GM19463 (cell line): ENCODE measurements at regions not wholly inside any gene's neighbourhood (a gene's known extent, or its start where the extent isn't known, plus 50 kb on each side); places are given as distances from the start of the nearest gene placed in this dataset.
"Not testable (repeated sequence)": the region's sequence is repeated elsewhere in the genome, so short reads cannot be mapped to it uniquely, and the experiment has no call there.

Experiments
- ATAC-seq: cut with Tn5 transposase; IDR thresholded peaks from one replicate; pipeline ENCODE4 v1.9.1; 2021; ENCODE audit warnings: mild to moderate bottlenecking, moderate library complexity; ENCODE audit not compliant: unreplicated experiment

DNA sequence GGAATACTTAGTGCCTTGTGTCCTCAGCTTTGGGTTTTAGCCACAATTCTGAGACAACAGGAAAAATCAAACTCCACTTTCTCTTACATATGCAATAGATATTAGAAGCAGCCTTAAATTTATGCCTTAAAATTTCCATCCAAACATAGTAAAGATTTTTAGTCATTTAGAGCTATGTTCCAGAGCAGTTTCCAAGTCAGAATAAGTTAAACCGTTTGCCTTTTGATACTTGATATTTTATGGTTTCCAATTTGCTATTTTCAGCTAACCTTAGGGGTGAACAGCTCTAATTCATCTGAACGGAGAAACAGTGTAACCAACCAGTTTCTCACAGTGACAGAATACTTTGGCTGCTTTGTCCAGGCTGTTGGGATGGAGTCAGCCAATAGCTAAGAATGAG, 125.8 kb upstream of the RXFP1 start:
- no peak for ATAC-seq

DNA sequence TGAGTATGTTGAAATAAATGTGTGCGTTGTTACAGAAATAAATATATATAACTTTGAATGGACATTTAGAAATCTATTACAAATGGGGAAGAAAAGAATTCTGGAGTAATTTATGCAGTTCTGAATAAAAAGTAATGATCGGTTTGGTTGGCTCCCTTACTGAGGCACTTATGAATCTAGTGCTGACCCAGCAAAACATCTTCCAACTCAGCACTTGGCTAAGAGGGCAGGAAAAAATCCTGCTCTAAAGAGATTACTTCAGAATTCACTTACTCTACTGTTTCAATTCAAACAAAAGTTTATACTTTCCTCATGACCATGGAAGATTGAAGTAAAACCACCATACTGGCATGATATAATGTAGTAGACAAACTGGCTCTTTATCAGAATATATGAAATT, 123.9 kb upstream of the RXFP1 start:
- ATAC-seq = no peak

DNA sequence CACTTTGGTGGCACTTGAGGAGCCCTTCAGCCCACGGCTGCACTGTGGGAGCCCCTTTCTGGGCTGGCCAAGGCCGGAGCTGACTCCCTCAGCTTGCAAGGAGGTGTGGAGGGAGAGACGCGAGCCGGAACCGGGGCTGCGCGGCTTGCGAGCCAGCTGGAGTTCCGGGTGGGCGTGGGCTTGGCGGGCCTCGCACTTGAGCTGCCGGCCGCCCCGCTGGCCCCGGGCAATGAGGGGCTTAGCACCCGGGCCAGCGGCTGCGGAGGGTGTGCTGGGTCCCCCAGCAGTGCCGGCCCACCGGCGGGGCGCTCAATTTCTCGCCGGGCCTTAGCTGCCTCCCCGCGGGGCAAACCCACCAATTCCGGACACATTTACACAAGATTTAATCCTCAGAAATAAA, 113.7 kb upstream of the RXFP1 start:
- ATAC-seq = not testable (repeated sequence)

GRCh38 chr4:158410272-158410671, 111.4 kb upstream of the RXFP1 start:
- ATAC-seq = no peak

DNA sequence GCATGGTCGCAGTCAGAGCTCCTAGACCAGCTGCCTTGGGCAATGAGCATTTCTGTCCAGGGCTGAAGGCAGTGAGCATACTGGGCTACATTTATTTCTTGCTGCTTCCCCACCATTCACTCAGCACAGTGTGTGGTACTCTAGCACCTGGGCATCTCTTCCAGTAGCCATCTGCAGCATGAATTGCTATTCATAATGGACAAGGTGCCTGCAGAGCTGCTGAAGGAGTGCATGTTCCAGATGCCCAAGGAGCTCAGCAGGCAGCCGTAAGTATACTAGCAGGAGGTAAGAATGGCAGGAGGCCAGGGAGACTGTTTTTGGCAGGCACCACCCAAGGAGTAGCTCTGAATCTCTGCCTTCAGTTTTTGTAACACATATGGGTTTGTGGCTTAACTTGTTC, 110.4 kb upstream of the RXFP1 start:
- ATAC-seq = no peak

DNA sequence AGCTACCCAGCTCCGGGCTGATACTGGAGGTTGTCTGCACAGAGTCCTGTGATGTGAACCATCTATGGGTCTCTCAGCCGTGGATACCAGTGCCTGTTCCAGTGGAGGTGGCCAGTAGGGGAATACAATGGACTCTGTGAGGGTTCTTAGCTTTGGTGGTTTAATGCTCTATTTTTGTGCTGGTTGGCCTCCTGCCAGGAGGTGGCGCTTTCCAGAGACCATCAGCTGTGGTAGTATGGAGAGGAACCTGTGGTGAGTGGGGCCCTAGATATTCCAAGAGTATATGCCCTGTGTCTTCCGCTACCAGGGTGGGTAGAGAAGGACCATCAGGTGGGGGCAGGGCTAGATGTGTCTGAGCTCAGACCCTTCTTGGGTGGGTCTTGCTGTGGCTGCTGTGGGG, 103.0 kb upstream of the RXFP1 start:
- not testable (repeated sequence) for ATAC-seq

DNA sequence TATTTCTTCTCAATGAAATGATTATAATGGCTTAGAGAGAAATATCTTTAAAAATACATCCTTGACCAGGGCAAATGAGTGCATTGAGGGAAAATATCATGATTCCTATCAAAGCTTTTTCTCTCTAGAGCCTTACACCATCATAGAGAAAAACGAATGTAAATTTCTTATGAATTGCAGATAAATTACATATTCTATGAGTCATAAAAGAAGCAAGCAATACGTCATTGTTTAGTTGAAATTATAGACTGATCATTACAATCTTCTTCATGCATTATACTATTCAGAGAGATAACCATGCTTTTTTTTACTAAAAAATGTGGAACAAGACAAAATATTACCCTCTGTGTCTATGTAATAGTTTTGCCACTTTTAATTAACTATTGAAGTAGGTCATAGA, 100.9 kb upstream of the RXFP1 start:
- ATAC-seq = no peak

GRCh38 chr4:158422546-158422945, 99.1 kb upstream of the RXFP1 start:
- ATAC-seq = no peak

DNA sequence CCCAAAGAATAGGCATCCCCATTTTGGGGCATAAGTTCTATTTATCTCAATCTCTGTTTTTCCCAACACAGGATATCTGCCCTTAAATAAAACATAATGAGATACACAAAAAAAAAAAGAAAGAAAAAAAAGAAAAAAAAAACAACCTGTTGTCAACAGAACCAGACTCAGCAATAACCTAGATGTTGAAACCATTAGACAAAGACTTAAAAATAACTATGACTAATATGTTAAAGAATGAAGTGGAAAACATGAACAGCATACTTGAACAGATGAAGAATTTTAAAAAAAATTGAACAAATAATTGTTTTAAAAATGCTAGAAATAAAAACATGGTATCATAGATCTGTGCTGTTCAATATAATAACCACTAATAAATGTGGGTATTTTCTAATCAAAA, 93.4 kb upstream of the RXFP1 start:
- ATAC-seq = no peak

DNA sequence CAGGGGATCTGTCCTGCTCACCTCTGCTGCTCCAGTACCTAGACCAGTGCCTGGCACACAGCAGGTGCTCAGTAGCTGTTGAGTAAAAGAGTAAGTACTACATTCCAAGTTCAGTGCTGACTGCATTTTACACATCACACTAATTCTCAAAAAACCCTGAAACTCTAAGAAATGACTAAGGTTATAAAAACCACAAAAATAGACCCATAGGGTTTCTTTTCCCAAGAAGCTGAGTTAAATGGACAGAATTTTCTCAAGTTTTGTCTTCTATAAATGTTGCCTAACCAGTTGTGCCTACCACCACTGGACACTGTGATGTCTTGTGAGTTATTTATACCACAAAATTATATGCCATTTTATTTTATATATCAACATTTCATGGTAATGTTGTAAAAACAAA, 78.9 kb upstream of the RXFP1 start:
- ATAC-seq = no peak

GRCh38 chr4:158443731-158444130, 78.0 kb upstream of the RXFP1 start:
- no peak for ATAC-seq

GRCh38 chr4:158444621-158445020, 77.1 kb upstream of the RXFP1 start:
- no peak for ATAC-seq

DNA sequence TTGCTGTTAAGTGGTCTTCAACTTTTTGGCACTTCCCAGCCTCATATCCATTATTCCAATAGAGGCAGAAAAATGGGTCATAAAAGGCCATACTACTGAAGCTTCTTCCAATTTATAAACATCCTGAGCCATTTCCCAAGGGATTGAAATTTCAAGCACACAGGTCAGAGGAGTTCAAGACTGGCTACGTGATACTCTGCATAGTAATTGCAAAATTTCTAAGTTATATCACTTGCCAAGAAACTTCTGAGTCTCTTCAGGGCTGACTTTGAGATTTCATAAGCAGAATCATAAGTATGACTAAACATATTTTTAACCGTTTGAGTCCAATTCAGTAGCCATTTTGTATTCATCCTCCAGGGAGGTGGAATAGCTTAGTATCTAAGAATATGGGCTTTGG, 75.6 kb upstream of the RXFP1 start:
- no peak for ATAC-seq

GRCh38 chr4:158450741-158451140, 70.9 kb upstream of the RXFP1 start:
- ATAC-seq = no peak

GRCh38 chr4:158452116-158452515, 69.6 kb upstream of the RXFP1 start:
- not testable (repeated sequence) for ATAC-seq

DNA sequence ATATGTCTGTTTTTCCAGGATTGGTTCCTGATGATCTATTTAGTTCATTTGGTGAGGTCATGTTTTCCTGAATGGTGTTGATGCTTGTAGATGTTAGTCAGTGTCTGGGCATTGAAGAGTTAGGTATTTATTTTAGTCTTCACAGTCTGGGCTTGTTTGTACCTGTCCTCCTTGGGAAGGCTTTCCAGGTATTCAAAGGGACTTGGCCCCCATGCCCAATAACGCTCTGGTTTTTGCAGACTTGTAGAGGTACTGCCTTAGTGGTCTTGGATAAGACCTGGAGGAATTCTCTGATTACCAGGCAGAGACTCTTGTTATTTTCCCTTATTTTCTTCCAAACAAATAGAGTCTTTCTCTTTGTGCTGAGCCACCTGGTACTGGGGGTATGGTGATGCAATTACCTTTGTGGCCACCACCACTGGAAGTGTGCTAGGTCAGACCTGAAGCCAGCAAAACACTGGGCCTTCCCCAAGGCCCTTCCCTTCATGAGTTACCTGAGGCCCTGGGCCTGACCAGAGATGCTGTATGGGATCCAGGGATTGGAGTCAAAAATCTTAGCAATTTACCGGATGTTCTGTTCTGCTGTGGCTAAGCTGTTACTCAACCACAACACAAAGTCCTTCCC, 63.3 kb upstream of the RXFP1 start:
- ATAC-seq = no peak

DNA sequence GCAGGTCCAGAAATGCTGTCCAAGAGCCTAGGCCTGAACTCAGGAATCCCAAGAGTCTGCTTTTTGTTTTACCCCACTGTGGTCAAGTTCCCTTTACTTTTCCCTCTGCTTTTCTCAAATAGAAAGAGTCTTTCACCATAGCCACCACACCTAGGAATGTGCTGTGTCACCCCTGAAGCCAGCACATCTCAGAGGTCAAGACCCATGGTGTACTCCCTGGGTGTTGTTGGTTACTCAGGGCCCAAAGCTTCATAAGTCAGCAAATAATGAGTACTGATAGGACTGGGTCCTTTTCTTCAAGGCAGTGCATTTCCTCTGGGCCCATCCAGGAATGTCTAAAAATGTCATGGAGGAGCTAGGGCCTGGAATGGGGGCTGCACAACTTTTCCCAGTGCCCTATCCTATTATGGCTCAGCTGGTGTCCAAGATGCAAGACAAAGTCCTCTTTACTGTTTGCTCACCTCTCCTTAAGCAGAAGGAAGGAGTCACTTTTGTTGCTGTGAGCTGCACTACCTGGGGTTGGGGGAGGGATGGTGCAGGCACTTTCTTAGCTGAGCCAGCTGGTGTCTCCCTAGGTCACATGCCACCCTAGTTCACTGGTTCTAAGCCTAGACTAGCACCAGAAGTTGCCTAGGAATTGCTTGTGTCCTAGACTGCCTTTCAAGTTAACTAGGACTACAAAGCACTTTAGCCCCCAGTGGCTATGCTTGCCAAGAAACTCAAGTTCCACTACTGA, 62.4 kb upstream of the RXFP1 start:
- ATAC-seq = no peak

- no peak for ATAC-seq
These were observed 60.3 kb upstream of the RXFP1 start for GRCh38 chr4:158461336-158461735.

DNA sequence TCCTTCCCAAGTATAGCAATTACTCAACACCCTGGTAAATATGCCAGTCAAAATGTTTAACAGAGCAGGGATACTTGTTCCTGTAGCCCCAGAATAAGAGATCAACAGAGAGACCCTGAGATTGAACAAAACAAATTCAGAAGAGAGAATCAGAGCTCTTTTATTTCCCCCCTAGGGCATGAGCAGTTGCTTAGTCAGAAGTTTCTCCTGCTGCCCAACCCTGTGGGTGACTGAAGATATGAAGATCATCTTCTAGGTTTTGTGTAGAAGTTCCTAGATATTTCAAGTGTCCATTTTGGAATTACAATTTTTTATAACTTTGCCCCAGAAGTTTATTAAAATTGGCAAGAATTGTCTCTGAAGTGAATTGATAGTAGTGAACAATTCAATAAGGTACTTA, 59.1 kb upstream of the RXFP1 start:
- ATAC-seq = no peak
